Thyroid gland (tissue), 4 donors: ENCODE measurements at regions not wholly inside any gene's neighbourhood (a gene's known extent, or its start where the extent isn't known, plus 50 kb on each side); places are given as distances from the start of the nearest gene placed in this dataset.

Experiments
- DNase-seq, 2 donors: peaks; one replicate each; pipeline ENCODE4 v3.0.0-alpha.2; 2019
- H3K27ac ChIP-seq, 3 donors: fragments of 200-600 bp; sonication (generic); 1 replicate in 2 of 3; 2 replicates in 1 of 3; pipeline ENCODE4 v1.5.1; 2016 to 2019; ENCODE audit warnings: mild to moderate bottlenecking in 1 of 3, moderate library complexity in 1 of 3
- H3K27me3 ChIP-seq: fragments of 200-600 bp; sonication (generic); one replicate; pipeline ENCODE4 v1.5.1; 2019
- H3K36me3 ChIP-seq, 2 donors: fragments of 200-600 bp; sonication (generic); one replicate each; pipeline ENCODE4 v1.5.1; 2016 to 2019
- H3K4me1 ChIP-seq, 2 donors: fragments of 200-600 bp; sonication (generic); one replicate each; pipeline ENCODE4 v1.5.1; 2017 to 2019
- H3K4me3 ChIP-seq, 3 donors: fragments of 200-600 bp; sonication (generic); replicated peaks in 1 of 3; 1 replicate in 2 of 3; 2 replicates in 1 of 3; pipeline ENCODE4 v1.5.1; 2016; ENCODE audit warnings: mild to moderate bottlenecking in 1 of 3
- H3K9me3 ChIP-seq: fragments of 200-600 bp; sonication (generic); one replicate; pipeline ENCODE4 v1.5.1; 2017
- CTCF ChIP-seq, 6 experiments: fragments of 200-600 bp in 3 of 6; fragments of 450-650 bp in 3 of 6; sonication (generic) in 3 of 6; IDR thresholded peaks; one replicate each; pipeline ENCODE4 v1.5.1; 2016 to 2019; ENCODE audit warnings: antibody characterized with exemption in 6 of 6, mild to moderate bottlenecking in 2 of 6, inconsistent platforms in 1 of 6, moderate library complexity in 1 of 6
- POLR2A ChIP-seq, 2 donors: fragments of 450-650 bp; IDR thresholded peaks; one replicate each; pipeline ENCODE4 v1.6.1; 2017; ENCODE audit warnings: antibody characterized with exemption in 2 of 2, mild to moderate bottlenecking in 2 of 2, moderate library complexity in 1 of 2
- WGBS, 2 donors: methylation state at CpG; one replicate each; pipeline ENCODE4 v1.1.5; 2017; 5-methylcytosine and 5-hydroxymethylcytosine counted together
- intact Hi-C: fragments of 100-400 bp; cut with DNase I; formaldehyde crosslinking; loops from one replicate; pipeline ENCODE4 v1.15.1; 2023

DNA sequence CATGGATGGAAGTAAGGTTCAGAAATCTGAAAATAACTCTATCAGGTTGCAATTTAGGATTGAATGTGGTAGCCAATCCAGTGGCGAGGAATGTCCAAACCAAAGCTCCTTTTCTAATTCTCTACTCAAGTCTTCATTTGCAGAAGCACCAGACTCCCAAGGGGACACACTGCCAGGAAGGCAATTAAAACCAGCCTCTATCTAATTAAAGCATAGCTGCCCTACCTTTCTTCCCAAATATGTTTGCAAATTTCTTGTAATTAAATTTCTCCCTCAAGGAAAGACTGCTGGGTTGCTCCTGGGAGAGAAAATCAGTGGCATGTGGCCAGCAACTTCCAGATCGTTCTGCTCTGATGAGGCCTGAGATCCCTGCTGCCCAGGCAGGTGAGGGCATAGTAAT is 153.4 kb upstream of the MCTP2 start:
- peak in 1 of 2 donors; percentile 23 for DNase-seq
- no peak overlapping the region for H3K4me3 ChIP-seq
- H3K4me1 ChIP-seq = no peaks in the 10 kb centered on the region
- H3K9me3 ChIP-seq = no peaks in the 10 kb centered on the region
- no peaks in the 10 kb centered on the region for H3K27me3 ChIP-seq
- H3K27ac ChIP-seq = no peak overlapping the region
- TF ChIP-seq CTCF (IDR thresholded peaks at IDR 0.05) (no peak), POLR2A (IDR thresholded peaks at IDR 0.05) (no peak)
- intact Hi-C loops = no loop called here
- H3K36me3 ChIP-seq = no peaks in the 10 kb centered on the region
- 70 to 79% methylated on average over 2 of the region's 2 CpGs for WGBS, 2 donors

DNA sequence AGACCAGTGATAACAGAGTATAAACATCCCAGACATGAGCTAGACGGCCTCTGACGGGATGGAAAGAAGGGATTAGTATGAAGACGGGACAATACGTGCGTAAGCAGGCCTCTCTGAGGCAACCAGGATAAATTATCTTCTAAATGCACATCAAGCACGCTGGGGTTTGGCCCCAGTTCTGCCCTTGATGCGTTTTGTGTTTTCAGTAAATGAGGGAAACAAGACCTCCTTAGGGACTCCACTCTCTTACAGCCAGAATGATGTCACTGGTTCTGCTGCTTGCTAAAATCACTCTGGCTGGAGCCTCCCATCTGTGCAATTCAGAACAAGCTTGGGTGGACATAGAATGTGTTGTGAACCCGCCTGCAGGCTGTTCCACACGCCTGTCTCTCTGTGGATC is 156.0 kb upstream of the MCTP2 start:
- no peaks in the 10 kb centered on the region for H3K4me1 ChIP-seq
- no peaks in the 10 kb centered on the region for H3K36me3 ChIP-seq
- H3K27ac ChIP-seq = no peak overlapping the region
- WGBS, 2 donors = 45 to 59% methylated on average over 9 of the region's 9 CpGs
- TF ChIP-seq POLR2A (IDR thresholded peaks at IDR 0.05) = no peak
- no peak for TF ChIP-seq CTCF (IDR thresholded peaks at IDR 0.05)
- intact Hi-C loops = no loop called here
- H3K9me3 ChIP-seq = no peaks in the 10 kb centered on the region
- H3K27me3 ChIP-seq = no peaks in the 10 kb centered on the region
- DNase-seq = peak; percentile 7 to 25
- H3K4me3 ChIP-seq = no peak overlapping the region

DNA sequence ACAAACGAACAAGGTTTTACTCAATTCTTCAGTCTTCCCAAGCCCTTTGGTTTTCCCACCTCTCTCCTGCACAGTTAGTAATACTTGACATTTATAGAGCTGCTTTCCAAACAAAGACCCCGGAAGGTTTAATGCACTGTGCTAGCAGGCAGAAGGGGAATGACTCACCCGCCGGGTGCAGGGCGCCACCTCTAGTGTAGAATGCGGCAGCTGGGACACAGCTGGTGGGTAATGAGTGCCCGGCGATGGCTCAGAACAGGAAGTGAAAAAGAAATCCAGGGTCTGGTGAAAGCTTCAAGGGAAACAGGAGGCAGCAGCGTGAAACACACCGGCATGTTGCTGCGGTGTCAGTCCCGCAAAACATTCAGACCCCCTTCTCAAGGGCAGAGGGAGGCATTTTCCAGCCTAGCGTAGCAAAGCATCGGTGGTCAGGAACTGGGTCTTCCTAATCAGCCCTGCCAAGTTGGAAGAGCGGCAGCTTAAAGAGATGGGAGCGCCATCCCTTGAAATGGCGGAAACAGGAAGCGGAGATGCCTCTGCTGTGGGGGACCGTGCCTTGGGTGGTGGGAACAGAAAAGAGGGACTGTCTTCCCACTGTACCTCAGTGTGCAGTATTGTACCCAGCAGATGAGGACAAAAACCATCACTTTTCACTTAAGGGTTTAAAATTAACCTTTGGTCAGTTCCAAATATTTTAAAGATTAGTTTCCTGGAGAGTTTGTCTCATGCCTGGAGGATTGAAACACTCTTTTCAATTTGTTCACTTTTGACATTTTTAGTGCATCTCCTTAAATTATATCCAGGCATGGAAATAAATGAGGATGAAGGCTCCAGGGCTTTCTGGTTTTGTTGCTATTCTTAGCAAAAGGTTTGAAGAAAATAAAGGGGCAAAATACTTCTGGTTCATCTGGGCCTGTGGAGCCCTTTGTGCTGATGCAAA is 160.7 kb upstream of the MCTP2 start:
- no peak overlapping the region for H3K4me3 ChIP-seq
- intact Hi-C loops = no loop called here
- H3K27me3 ChIP-seq = no peaks in the 10 kb centered on the region
- no peaks in the 10 kb centered on the region for H3K9me3 ChIP-seq
- no peaks in the 10 kb centered on the region for H3K4me1 ChIP-seq
- H3K27ac ChIP-seq = no peak overlapping the region
- H3K36me3 ChIP-seq = no peaks in the 10 kb centered on the region
- DNase-seq = no peak
- WGBS, 2 donors = 68 to 70% methylated on average over 19 of the region's 19 CpGs
- TF ChIP-seq CTCF (IDR thresholded peaks at IDR 0.05) = no peak
- TF ChIP-seq POLR2A (IDR thresholded peaks at IDR 0.05) = no peak

DNA sequence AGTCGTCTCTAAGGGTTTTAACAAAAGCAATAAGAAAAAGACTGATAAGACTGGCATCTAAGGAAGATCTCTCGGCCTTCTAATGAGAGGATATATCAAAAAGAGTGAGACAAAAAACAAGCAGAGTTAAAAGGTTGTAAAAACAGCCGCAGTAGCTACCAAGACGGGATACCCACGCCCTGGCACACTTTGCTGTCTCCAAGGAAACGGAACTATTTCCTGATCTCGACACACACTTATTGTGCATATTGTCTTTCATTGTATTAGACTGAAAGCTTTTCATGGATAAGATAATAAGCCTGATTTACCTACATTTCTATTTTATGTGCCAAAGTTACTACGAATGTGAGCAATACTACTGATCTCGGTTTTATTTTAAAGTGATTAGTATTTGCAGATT is 161.5 kb upstream of the MCTP2 start:
- TF ChIP-seq POLR2A (IDR thresholded peaks at IDR 0.05) (no peak), CTCF (IDR thresholded peaks at IDR 0.05) (no peak)
- no peaks in the 10 kb centered on the region for H3K4me1 ChIP-seq
- intact Hi-C loops = no loop called here
- no peaks in the 10 kb centered on the region for H3K9me3 ChIP-seq
- H3K36me3 ChIP-seq = no peaks in the 10 kb centered on the region
- no peaks in the 10 kb centered on the region for H3K27me3 ChIP-seq
- DNase-seq = no peak
- 82% methylated on average over 9 of the region's 9 CpGs for WGBS, 2 donors
- H3K4me3 ChIP-seq = no peak overlapping the region
- no peak overlapping the region for H3K27ac ChIP-seq

- 78 to 79% methylated on average over 3 of the region's 3 CpGs for WGBS, 2 donors
- Histone ChIP-seq H3K36me3 (no peaks in the 10 kb centered on the region), H3K27ac (no peak overlapping the region), H3K4me3 (no peak overlapping the region), H3K4me1 (no peaks in the 10 kb centered on the region), H3K27me3 (no peaks in the 10 kb centered on the region), H3K9me3 (no peaks in the 10 kb centered on the region)
- intact Hi-C loops = no loop called here
- TF ChIP-seq POLR2A (IDR thresholded peaks at IDR 0.05) = no peak
- no peak for TF ChIP-seq CTCF (IDR thresholded peaks at IDR 0.05)
- no peak for DNase-seq
Measured at GRCh38 chr15:94066811-94067210, 164.6 kb upstream of the MCTP2 start.
